Esophagus mucosa (tissue), 1 donor: ENCODE measurements at regions not wholly inside any gene's neighbourhood (a gene's known extent, or its start where the extent isn't known, plus 50 kb on each side); places are given as distances from the start of the nearest gene placed in this dataset.
"Not testable (repeated sequence)": the region's sequence is repeated elsewhere in the genome, so short reads cannot be mapped to it uniquely, and the experiment has no call there.

ENCODE experiments used
- ATAC-seq: fragments of 200-7000 bp; cut with Tn5 transposase; one replicate; pipeline ENCODE4 v1.9.1; 2020
- donor health status: DM: yes; HTN: yes; CAD: no.

- ATAC-seq: not testable (repeated sequence)
Measured at GRCh38 chrX:41974677-41975076, 51.3 kb upstream of the CASK start.

GRCh38 chrX:41973208-41973607, 49.9 kb upstream of the CASK start:
- ATAC-seq: no peak
